Fibroblast of lung (primary cell): ENCODE measurements at regions not wholly inside any gene's neighbourhood (a gene's known extent, or its start where the extent isn't known, plus 50 kb on each side); places are given as distances from the start of the nearest gene placed in this dataset.

Experiments
- DNase-seq, 2 donors: peaks; one replicate each; pipeline versions ENCODE4 v3.0.0 to v3.0.0-alpha.2; 2010; ENCODE audit warnings: low read depth in 2 of 2
- H2AFZ ChIP-seq: 2 replicates; pipeline ENCODE4 v1.5.1; 2012; ENCODE audit warnings: low read length, control low read depth, inconsistent platforms
- H3K27ac ChIP-seq: 2 replicates; pipeline ENCODE4 v1.5.1; 2011; ENCODE audit warnings: low read length, control low read depth; ENCODE audit not compliant: insufficient read depth
- H3K27me3 ChIP-seq: 2 replicates; pipeline ENCODE4 v1.5.1; 2011; ENCODE audit warnings: mild to moderate bottlenecking, low read length; ENCODE audit not compliant: control insufficient read depth, insufficient read depth
- H3K36me3 ChIP-seq: 2 replicates; pipeline ENCODE4 v1.5.1; 2011; ENCODE audit warnings: low read length; ENCODE audit not compliant: control insufficient read depth, insufficient read depth
- H3K4me1 ChIP-seq: 2 replicates; pipeline ENCODE4 v1.5.1; 2011; ENCODE audit warnings: low read length; ENCODE audit not compliant: control insufficient read depth, insufficient read depth; ENCODE audit errors: extremely low read depth
- H3K4me2 ChIP-seq: 2 replicates; pipeline ENCODE4 v1.5.1; 2011; ENCODE audit warnings: low read length, control low read depth; ENCODE audit not compliant: insufficient read depth; ENCODE audit errors: extremely low read depth
- H3K4me3 ChIP-seq, 4 experiments: fragments of 200-600 bp in 1 of 4; sonication (generic) in 1 of 4; replicated peaks in 1 of 4; 2 replicates each; pipeline ENCODE4 v1.5.1; 2011 to 2016; ENCODE audit warnings: low read length in 4 of 4, low read depth in 3 of 4, mild to moderate bottlenecking in 3 of 4, control low read depth in 2 of 4, inconsistent platforms in 1 of 4, mixed read lengths in 1 of 4; ENCODE audit not compliant: insufficient read depth in 1 of 4; ENCODE audit errors: control extremely low read depth in 1 of 4
- H3K79me2 ChIP-seq: 2 replicates; pipeline ENCODE4 v1.5.1; 2012; ENCODE audit warnings: mild to moderate bottlenecking, low read length, inconsistent platforms; ENCODE audit not compliant: control insufficient read depth, insufficient read depth
- H3K9ac ChIP-seq: 2 replicates; pipeline ENCODE4 v1.5.1; 2011; ENCODE audit warnings: mild to moderate bottlenecking, low read length, control low read depth; ENCODE audit not compliant: insufficient read depth
- H3K9me3 ChIP-seq: 2 replicates; pipeline ENCODE4 v1.5.1; 2012; ENCODE audit warnings: low read depth, low read length; ENCODE audit not compliant: control insufficient read depth, insufficient read depth
- H4K20me1 ChIP-seq: 2 replicates; pipeline ENCODE4 v1.5.1; 2011; ENCODE audit warnings: low read length; ENCODE audit not compliant: control insufficient read depth, insufficient read depth; ENCODE audit errors: extremely low read depth
- CTCF ChIP-seq, 2 donors: IDR thresholded peaks in 1 of 2; conservative IDR thresholded peaks in 1 of 2; 1 replicate in 1 of 2; 2 replicates in 1 of 2; pipeline ENCODE4 v1.5.1; 2011 to 2012; ENCODE audit warnings: low read length in 2 of 2, control low read depth in 1 of 2, inconsistent platforms in 1 of 2, low read depth in 1 of 2, mild to moderate bottlenecking in 1 of 2
- EZH2 ChIP-seq: IDR thresholded peaks from 2 replicates; pipeline ENCODE4 v1.5.1; 2012; ENCODE audit warnings: low read length, control low read depth, mild to moderate bottlenecking; ENCODE audit errors: missing control alignments

- no peaks in the 10 kb centered on the region for H3K9me3 ChIP-seq
- no peak overlapping the region for H2AFZ ChIP-seq
- TF ChIP-seq CTCF (conservative IDR thresholded peaks at IDR 0.05 in 1 of 2, IDR thresholded peaks at IDR 0.05 in 1 of 2; ENCODE audit: low read depth in 1 of 2, low read length in 2 of 2) (no peak), EZH2 (no peak)
- H3K4me2 ChIP-seq, result no peak overlapping the region
- H3K4me3 ChIP-seq, result no peak overlapping the region
- H3K9ac ChIP-seq, result no peak overlapping the region
- H4K20me1 ChIP-seq, result no peaks in the 10 kb centered on the region
- H3K4me1 ChIP-seq, result no peaks in the 10 kb centered on the region
- no peaks in the 10 kb centered on the region for H3K36me3 ChIP-seq
- H3K27ac ChIP-seq, result no peak overlapping the region
- no peaks in the 10 kb centered on the region for H3K79me2 ChIP-seq
- no peak for DNase-seq
- no peaks in the 10 kb centered on the region for H3K27me3 ChIP-seq
Observed at GRCh38 chr22:49207008-49208003, 620.4 kb downstream of the BRD1 start.

DNA sequence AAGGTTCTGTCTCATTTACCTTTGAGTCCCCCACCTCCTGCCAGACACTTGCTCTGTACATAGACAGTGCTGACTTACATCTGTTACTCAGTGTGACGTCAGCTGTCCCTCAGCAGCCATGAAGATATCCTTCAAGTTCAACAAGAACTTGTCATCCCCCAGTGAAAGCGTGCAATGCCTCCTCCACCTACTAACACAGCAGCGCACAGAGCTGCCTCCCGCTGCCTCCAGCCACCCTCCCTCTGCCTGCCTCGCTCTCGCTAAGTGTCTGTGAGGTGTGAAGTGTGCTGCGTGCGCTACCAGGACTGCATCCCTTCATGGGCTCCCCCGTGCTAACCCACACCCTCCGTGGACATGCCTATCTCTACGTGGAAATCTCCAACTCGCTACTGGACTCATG is 621.4 kb downstream of the BRD1 start:
- H3K4me2 ChIP-seq, result no peak overlapping the region
- no peak for DNase-seq
- no peak overlapping the region for H2AFZ ChIP-seq
- no peak overlapping the region for H3K27ac ChIP-seq
- H3K36me3 ChIP-seq, result no peaks in the 10 kb centered on the region
- no peaks in the 10 kb centered on the region for H3K4me1 ChIP-seq
- H4K20me1 ChIP-seq, result no peaks in the 10 kb centered on the region
- no peaks in the 10 kb centered on the region for H3K79me2 ChIP-seq
- no peak overlapping the region for H3K9ac ChIP-seq
- no peak for TF ChIP-seq EZH2
- TF ChIP-seq CTCF (conservative IDR thresholded peaks at IDR 0.05 in 1 of 2, IDR thresholded peaks at IDR 0.05 in 1 of 2; ENCODE audit: low read depth in 1 of 2, low read length in 2 of 2), result no peak
- no peak overlapping the region for H3K4me3 ChIP-seq
- H3K27me3 ChIP-seq, result no peaks in the 10 kb centered on the region
- no peaks in the 10 kb centered on the region for H3K9me3 ChIP-seq

- no peak overlapping the region for H3K4me2 ChIP-seq
- H3K9me3 ChIP-seq, result no peaks in the 10 kb centered on the region
- no peak for DNase-seq
- H3K36me3 ChIP-seq, result no peaks in the 10 kb centered on the region
- no peak overlapping the region for H3K27ac ChIP-seq
- H3K27me3 ChIP-seq, result no peaks in the 10 kb centered on the region
- H3K79me2 ChIP-seq, result no peaks in the 10 kb centered on the region
- no peak overlapping the region for H3K9ac ChIP-seq
- TF ChIP-seq CTCF (conservative IDR thresholded peaks at IDR 0.05 in 1 of 2, IDR thresholded peaks at IDR 0.05 in 1 of 2; ENCODE audit: low read depth in 1 of 2, low read length in 2 of 2) (no peak), EZH2 (no peak)
- H2AFZ ChIP-seq, result no peak overlapping the region
- no peak overlapping the region for H3K4me3 ChIP-seq
- no peaks in the 10 kb centered on the region for H4K20me1 ChIP-seq
- H3K4me1 ChIP-seq, result no peaks in the 10 kb centered on the region
Observed at GRCh38 chr22:49205483-49205800, 622.2 kb downstream of the BRD1 start.
